MM.1S (cell line): ENCODE measurements at regions not wholly inside any gene's neighbourhood (a gene's known extent, or its start where the extent isn't known, plus 50 kb on each side); places are given as distances from the start of the nearest gene placed in this dataset.

Source experiments
- DNase-seq: peaks from one replicate; pipeline ENCODE4 v3.0.0-alpha.2; 2015
- H2AFZ ChIP-seq: fragments of 300-600 bp; sonication (generic); 2 replicates; pipeline ENCODE4 v1.6.0; 2016; ENCODE audit warnings: antibody characterized with exemption, low read length
- H3F3A ChIP-seq: fragments of 300-600 bp; sonication (generic); 2 replicates; pipeline ENCODE4 v1.6.1; 2016; ENCODE audit warnings: mild to moderate bottlenecking, antibody characterized with exemption, low read length, moderate library complexity, mixed read lengths; ENCODE audit not compliant: insufficient read depth
- H3K27ac ChIP-seq: fragments of 300-600 bp; sonication (generic); 2 replicates; pipeline ENCODE4 v1.5.1; 2016; ENCODE audit warnings: mild to moderate bottlenecking, low read length
- H3K27me3 ChIP-seq: fragments of 300-600 bp; sonication (generic); replicated peaks from 2 replicates; pipeline ENCODE4 v1.6.0; 2016; ENCODE audit warnings: low read length; ENCODE audit not compliant: insufficient read depth
- H3K36me3 ChIP-seq: fragments of 300-600 bp; sonication (generic); replicated peaks from 2 replicates; pipeline ENCODE4 v1.6.1; 2016; ENCODE audit warnings: mild to moderate bottlenecking, low read length, mixed read lengths; ENCODE audit not compliant: insufficient read depth
- H3K4me1 ChIP-seq: fragments of 300-600 bp; sonication (generic); 2 replicates; pipeline ENCODE4 v1.6.1; 2016; ENCODE audit warnings: low read length, mixed read lengths
- H3K4me2 ChIP-seq: fragments of 300-600 bp; sonication (generic); 2 replicates; pipeline ENCODE4 v1.6.0; 2016; ENCODE audit warnings: low read depth, low read length
- H3K4me3 ChIP-seq: fragments of 300-600 bp; sonication (generic); 2 replicates; pipeline ENCODE4 v1.5.1; 2016; ENCODE audit warnings: low read length, mixed read lengths
- H3K79me2 ChIP-seq: fragments of 300-600 bp; sonication (generic); 2 replicates; pipeline ENCODE4 v1.6.1; 2016; ENCODE audit warnings: mixed run types, low read length, mixed read lengths
- H3K9ac ChIP-seq: fragments of 300-600 bp; sonication (generic); 2 replicates; pipeline ENCODE4 v1.6.1; 2016; ENCODE audit warnings: low read length, mixed read lengths
- H3K9me2 ChIP-seq: fragments of 300-600 bp; sonication (generic); replicated peaks from 2 replicates; pipeline ENCODE4 v1.6.1; 2016; ENCODE audit warnings: mild to moderate bottlenecking, low read length, mixed read lengths; ENCODE audit not compliant: insufficient read depth
- H3K9me3 ChIP-seq: fragments of 300-600 bp; sonication (generic); replicated peaks from 2 replicates; pipeline ENCODE4 v1.6.1; 2016; ENCODE audit warnings: mild to moderate bottlenecking, low read length, mixed read lengths; ENCODE audit not compliant: insufficient read depth
- H4K20me1 ChIP-seq: fragments of 300-600 bp; sonication (generic); 2 replicates; pipeline ENCODE4 v1.6.1; 2016; ENCODE audit warnings: mild to moderate bottlenecking, low read length, moderate library complexity, mixed read lengths; ENCODE audit not compliant: insufficient read depth
- CTCF ChIP-seq: fragments of 300-600 bp; sonication (generic); IDR thresholded peaks from 2 replicates; pipeline ENCODE4 v1.5.1; 2016; ENCODE audit warnings: antibody characterized with exemption, low read length, mixed read lengths
- EZH2 ChIP-seq: fragments of 300-600 bp; sonication (generic); optimal IDR thresholded peaks from 2 replicates; pipeline ENCODE3; 2017; ENCODE audit warnings: low read depth, mild to moderate bottlenecking, antibody characterized with exemption, low read length, mixed read lengths
- EZH2phosphoT487 ChIP-seq: fragments of 300-600 bp; sonication (generic); IDR thresholded peaks from 2 replicates; pipeline ENCODE4 v1.6.1; 2018; ENCODE audit warnings: antibody characterized with exemption, low read length

DNA sequence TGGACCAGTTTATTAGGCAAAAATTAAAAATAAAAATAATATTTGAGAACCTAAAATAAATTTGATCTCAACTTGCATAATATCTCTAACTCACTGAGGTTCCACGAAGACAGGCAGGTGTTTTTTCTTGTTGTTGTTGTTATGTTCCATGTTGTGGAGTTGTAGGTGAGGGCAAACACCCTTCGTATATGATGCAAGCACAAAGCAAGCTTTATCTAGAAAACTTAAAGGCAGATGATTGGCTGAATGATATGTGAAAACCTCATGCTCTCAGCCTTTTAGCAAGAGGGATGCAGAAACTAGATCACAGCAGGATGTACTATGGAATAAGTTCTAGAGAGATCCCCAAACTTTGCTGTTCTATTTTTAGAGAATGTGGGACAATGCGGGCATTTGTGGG lies 502.7 kb downstream of the ETNK1 start:
- Histone ChIP-seq H3F3A (no peaks in the 10 kb centered on the region), H3K36me3 (no peaks in the 10 kb centered on the region), H4K20me1 (no peaks in the 10 kb centered on the region), H3K4me3 (no peak overlapping the region), H2AFZ (no peak overlapping the region), H3K9me2 (no peaks in the 10 kb centered on the region), H3K27me3 (no peaks in the 10 kb centered on the region), H3K4me2 (no peak overlapping the region), H3K9me3 (no peaks in the 10 kb centered on the region), H3K27ac (no peak overlapping the region), H3K9ac (no peak overlapping the region), H3K4me1 (no peaks in the 10 kb centered on the region), H3K79me2 (no peaks in the 10 kb centered on the region)
- DNase-seq, result no peak
- TF ChIP-seq EZH2phosphoT487 (no peak), CTCF (no peak), EZH2 (no peak)

DNA sequence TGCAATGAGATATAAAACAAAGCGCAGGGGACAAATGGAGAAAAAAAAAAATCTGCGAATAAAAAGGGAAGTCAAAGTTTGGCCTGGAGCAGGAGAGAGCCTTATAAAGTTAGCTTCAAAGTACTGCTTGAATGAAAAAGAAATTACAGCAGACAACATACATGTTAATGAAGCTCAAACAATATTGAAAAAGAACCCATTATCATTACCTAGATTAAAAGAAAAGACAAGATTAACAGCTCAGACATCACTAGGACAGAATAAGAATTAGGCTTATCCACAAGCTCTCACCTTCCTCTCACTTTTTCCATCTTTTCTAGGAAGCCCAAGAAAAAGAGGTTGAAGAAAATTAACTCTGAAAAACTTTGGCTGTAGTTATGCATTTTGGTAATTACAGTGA lies 503.5 kb downstream of the ETNK1 start:
- Histone ChIP-seq H3K4me2 (no peak overlapping the region), H3K27ac (no peak overlapping the region), H3K9me2 (no peaks in the 10 kb centered on the region), H3K79me2 (no peaks in the 10 kb centered on the region), H3K4me1 (no peaks in the 10 kb centered on the region), H2AFZ (no peak overlapping the region), H3K4me3 (no peak overlapping the region), H3K27me3 (no peaks in the 10 kb centered on the region), H4K20me1 (no peaks in the 10 kb centered on the region), H3K9me3 (no peaks in the 10 kb centered on the region), H3F3A (no peaks in the 10 kb centered on the region), H3K9ac (no peak overlapping the region), H3K36me3 (no peaks in the 10 kb centered on the region)
- no peak for TF ChIP-seq EZH2phosphoT487
- TF ChIP-seq CTCF, result no peak
- TF ChIP-seq EZH2, result no peak
- no peak for DNase-seq

GRCh38 chr12:23132357-23132756 lies 507.4 kb downstream of the ETNK1 start:
- no peak overlapping the region for H3K27ac ChIP-seq
- H2AFZ ChIP-seq, result no peak overlapping the region
- H3K27me3 ChIP-seq, result no peaks in the 10 kb centered on the region
- H3K4me1 ChIP-seq, result no peaks in the 10 kb centered on the region
- H3K9me2 ChIP-seq, result no peaks in the 10 kb centered on the region
- H3K4me3 ChIP-seq, result no peak overlapping the region
- H3K36me3 ChIP-seq, result no peaks in the 10 kb centered on the region
- no peaks in the 10 kb centered on the region for H3K79me2 ChIP-seq
- TF ChIP-seq EZH2phosphoT487 (no peak), CTCF (no peak), EZH2 (no peak)
- no peaks in the 10 kb centered on the region for H4K20me1 ChIP-seq
- no peak for DNase-seq
- no peaks in the 10 kb centered on the region for H3F3A ChIP-seq
- no peaks in the 10 kb centered on the region for H3K9me3 ChIP-seq
- no peak overlapping the region for H3K4me2 ChIP-seq
- H3K9ac ChIP-seq, result no peak overlapping the region

DNA sequence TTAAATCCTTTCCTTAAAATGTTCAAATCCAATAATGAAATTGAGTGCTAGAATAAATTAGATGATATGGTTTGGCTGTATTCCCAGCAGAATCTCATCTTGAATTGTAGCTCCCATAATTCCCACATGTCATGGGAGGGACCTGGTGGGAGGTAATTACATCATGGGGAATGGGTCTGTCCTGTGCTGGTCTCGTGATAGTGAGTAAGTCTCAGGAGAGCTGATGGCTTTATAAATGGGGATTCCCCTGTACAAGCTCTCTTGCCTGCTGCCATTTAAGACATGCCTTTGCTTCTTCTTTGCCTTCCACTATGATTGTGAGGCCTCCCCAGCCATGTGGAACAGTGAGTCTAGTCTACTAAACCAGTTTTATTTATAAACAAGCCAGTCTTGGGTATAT lies 508.5 kb downstream of the ETNK1 start:
- Histone ChIP-seq H3K4me3 (no peak overlapping the region), H3K27me3 (no peaks in the 10 kb centered on the region), H3K27ac (no peak overlapping the region), H3K9ac (no peak overlapping the region), H4K20me1 (no peaks in the 10 kb centered on the region), H3K9me3 (no peaks in the 10 kb centered on the region), H3K4me2 (no peak overlapping the region), H3K4me1 (no peaks in the 10 kb centered on the region), H3K9me2 (no peaks in the 10 kb centered on the region), H2AFZ (no peak overlapping the region), H3K79me2 (no peaks in the 10 kb centered on the region), H3K36me3 (no peaks in the 10 kb centered on the region), H3F3A (no peaks in the 10 kb centered on the region)
- TF ChIP-seq CTCF (no peak), EZH2phosphoT487 (no peak), EZH2 (no peak)
- DNase-seq, result no peak
